ENCODE measurements at regions not wholly inside any gene's neighbourhood (a gene's known extent, or its start where the extent isn't known, plus 50 kb on each side); places are given as distances from the start of the nearest gene placed in this dataset.

DNA sequence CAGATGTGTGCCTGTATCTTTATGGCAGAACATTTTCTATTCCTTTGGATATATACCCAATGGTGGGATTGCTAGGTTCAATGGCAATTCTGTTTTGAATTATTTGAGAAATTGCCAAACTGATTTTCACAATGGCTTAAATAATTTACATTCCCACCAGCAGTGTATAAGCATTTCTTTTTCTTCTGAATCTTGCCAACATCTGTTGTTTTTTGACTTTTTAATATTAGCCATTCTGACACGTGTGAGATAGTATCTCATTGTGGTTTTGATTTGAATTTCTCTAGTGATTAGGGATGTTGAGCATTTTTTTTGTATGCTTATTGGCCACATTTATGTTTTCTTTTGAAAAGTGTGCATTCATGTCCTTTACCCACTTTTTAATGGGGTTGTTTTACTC, 864.3 kb upstream of the ADAMTS5 start:
- no peaks in the 10 kb centered on the region for H3K4me1 Mint-ChIP-seq (ENCODE audit: low read depth)
- intact Hi-C loops (cut with micrococcal nuclease), result no loop called here
- no peak for DNase-seq
- no peaks in the 10 kb centered on the region for H3K36me3 Mint-ChIP-seq (ENCODE audit: low read depth)
- no peak overlapping the region for H3K27ac Mint-ChIP-seq
- no peak overlapping the region for H3K4me3 Mint-ChIP-seq
- H3K27me3 Mint-ChIP-seq (ENCODE audit: low read depth), result no peaks in the 10 kb centered on the region
- CTCF ChIA-PET, result interaction anchor here (0.6 kb wide), 1 partner anchor 13 kb away, joined by 3 read pairs; no protein-coding TSS in a partner anchor
- peaks cover 4% of the 10 kb centered on the region for H3K9me3 Mint-ChIP-seq

DNA sequence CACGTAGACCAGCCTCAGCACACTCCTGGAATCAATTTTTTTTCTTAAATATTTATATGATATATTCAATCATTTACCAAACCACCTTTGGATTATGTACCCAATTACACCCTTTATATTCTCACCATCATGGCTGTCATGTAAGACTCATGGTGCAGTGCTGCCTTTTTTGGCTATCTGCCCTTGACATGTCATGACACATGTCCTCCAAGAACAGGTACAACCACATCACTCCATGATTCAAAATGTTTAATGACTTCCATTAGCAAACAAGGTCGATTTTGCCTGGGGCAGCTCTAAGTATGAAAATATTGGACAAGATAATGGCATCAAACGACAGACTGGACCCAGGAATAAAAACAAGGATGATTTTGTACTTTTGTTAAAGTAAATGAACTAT, 861.1 kb upstream of the ADAMTS5 start:
- H3K4me1 Mint-ChIP-seq (ENCODE audit: low read depth), result no peaks in the 10 kb centered on the region
- peaks cover 3% of the 10 kb centered on the region for H3K9me3 Mint-ChIP-seq
- intact Hi-C loops (cut with micrococcal nuclease), result no loop called here
- H3K27ac Mint-ChIP-seq, result no peak overlapping the region
- DNase-seq, result no peak
- H3K36me3 Mint-ChIP-seq (ENCODE audit: low read depth), result no peaks in the 10 kb centered on the region
- CTCF ChIA-PET, result no interaction called here
- H3K4me3 Mint-ChIP-seq, result no peak overlapping the region
- H3K27me3 Mint-ChIP-seq (ENCODE audit: low read depth), result no peaks in the 10 kb centered on the region

DNA sequence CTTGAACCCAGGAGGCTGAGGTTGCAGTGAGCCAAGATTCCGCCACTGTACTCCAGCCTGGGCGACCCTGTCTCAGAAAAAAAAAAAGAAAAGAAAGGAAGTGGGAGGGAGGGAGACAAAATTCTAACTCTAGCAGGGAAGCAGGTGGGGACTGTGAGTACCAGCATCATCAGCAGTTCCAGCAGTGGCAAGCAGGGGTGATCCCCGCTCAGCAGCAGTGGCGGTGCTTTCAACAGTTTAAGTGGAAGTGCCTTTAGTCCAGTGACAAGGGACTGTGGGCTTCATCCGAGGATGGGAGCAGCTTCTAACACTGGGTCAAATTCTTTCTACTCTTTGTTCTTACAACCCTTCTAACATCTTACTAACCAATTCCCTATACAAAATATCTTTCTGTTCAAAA, 858.1 kb upstream of the ADAMTS5 start:
- CTCF ChIA-PET, result no interaction called here
- intact Hi-C loops (cut with micrococcal nuclease), result no loop called here
- Mint-ChIP-seq H3K27ac (no peak overlapping the region), H3K4me3 (no peak overlapping the region), H3K9me3 (peaks cover 3% of the 10 kb centered on the region), H3K27me3 (ENCODE audit: low read depth) (no peaks in the 10 kb centered on the region), H3K4me1 (ENCODE audit: low read depth) (no peaks in the 10 kb centered on the region), H3K36me3 (ENCODE audit: low read depth) (no peaks in the 10 kb centered on the region)
- no peak for DNase-seq

DNA sequence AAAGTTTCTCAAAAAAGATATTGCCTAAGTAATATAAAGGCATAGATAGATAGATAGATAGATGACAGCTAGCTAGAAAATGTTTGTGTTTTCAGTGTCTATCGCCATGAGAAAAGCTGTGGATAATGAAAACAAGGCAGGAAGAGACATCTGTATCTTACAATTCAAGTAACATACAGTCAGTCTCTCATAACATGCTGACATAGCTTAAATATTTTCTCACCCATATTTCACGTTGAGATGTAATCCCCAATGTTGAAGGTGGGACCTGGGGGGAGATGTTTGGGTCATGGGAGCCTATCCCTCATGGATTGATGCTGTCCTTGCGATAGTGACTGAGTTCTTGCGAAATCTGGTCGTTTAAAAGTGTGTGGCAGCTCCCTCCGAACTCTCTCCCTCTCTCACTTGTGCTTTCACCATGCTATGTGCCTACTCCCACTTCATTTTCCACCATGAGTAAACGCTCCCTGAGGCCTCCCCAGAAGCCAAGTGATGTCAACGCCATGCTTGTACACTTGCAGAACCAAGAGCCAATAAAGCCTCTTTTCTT, 856.8 kb upstream of the ADAMTS5 start:
- Mint-ChIP-seq H3K27me3 (ENCODE audit: low read depth) (no peaks in the 10 kb centered on the region), H3K36me3 (ENCODE audit: low read depth) (no peaks in the 10 kb centered on the region), H3K4me3 (no peak overlapping the region), H3K9me3 (peaks cover 4% of the 10 kb centered on the region), H3K27ac (no peak overlapping the region), H3K4me1 (ENCODE audit: low read depth) (no peaks in the 10 kb centered on the region)
- CTCF ChIA-PET, result no interaction called here
- DNase-seq, result no peak
- intact Hi-C loops (cut with micrococcal nuclease), result no loop called here

DNA sequence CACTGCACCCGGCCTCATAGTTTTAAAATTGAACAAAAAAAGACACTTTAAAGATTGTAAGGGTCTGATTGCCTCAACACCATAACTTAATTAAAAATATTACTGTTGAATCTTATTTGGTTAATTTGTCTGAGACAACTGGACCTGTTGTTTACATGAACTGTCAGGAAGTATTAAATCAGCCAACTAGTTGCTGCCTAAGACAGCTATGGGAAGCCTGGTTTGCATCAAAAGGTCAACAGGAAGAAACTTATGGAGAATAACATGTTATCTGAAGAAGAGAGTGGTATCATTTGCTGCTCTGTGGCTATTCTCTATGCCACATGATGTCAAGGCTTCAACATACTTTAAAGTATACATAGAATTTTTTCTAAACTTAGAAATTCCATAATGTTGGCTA, 853.5 kb upstream of the ADAMTS5 start:
- Mint-ChIP-seq H3K27ac (no peak overlapping the region), H3K9me3 (peaks cover 2% of the 10 kb centered on the region), H3K4me3 (no peak overlapping the region), H3K27me3 (ENCODE audit: low read depth) (no peaks in the 10 kb centered on the region), H3K4me1 (ENCODE audit: low read depth) (no peaks in the 10 kb centered on the region), H3K36me3 (ENCODE audit: low read depth) (no peaks in the 10 kb centered on the region)
- CTCF ChIA-PET, result no interaction called here
- intact Hi-C loops (cut with micrococcal nuclease), result no loop called here
- DNase-seq, result no peak

DNA sequence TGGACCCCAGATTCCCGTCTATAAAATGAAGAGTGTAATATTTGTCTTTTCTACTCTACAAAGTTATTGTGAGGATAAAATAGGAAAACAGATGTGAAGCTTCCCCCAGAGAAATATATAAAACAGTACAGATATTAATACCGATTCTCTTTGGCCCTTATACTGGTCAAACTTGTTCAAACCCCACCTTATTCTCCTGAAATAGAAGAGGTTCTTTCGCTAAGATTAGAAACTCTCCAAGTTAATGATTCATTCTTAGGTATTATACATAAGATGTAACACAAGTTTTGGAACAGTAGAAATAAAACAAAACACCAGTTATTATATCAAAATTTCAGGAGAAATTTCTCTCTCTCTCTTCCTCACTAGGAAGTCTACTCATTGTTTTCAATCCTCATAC, 852.4 kb upstream of the ADAMTS5 start:
- peaks cover 2% of the 10 kb centered on the region for H3K9me3 Mint-ChIP-seq
- CTCF ChIA-PET, result no interaction called here
- H3K4me3 Mint-ChIP-seq, result no peak overlapping the region
- H3K27me3 Mint-ChIP-seq (ENCODE audit: low read depth), result no peaks in the 10 kb centered on the region
- DNase-seq, result no peak
- no peak overlapping the region for H3K27ac Mint-ChIP-seq
- no peaks in the 10 kb centered on the region for H3K4me1 Mint-ChIP-seq (ENCODE audit: low read depth)
- H3K36me3 Mint-ChIP-seq (ENCODE audit: low read depth), result no peaks in the 10 kb centered on the region
- intact Hi-C loops (cut with micrococcal nuclease), result no loop called here

DNA sequence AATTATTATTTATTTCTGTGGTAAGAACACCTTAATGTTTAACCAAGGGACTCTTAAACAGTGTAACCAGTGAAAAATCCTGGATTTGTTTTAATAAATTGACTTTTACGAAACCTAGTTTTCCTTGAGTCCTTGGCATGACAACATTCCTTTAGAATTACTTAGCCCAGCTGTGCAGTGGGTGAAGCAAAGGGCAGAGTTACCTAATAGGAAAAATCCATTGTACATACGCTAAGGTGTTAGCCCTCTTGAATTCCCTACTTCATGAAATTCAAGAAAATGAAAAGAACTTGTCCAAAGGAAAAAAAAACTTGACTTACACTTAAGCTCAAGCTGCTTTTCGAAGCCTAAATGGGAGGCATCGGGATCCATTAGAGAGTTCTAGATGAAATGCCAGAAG, 852.0 kb upstream of the ADAMTS5 start:
- H3K36me3 Mint-ChIP-seq (ENCODE audit: low read depth), result no peaks in the 10 kb centered on the region

DNA sequence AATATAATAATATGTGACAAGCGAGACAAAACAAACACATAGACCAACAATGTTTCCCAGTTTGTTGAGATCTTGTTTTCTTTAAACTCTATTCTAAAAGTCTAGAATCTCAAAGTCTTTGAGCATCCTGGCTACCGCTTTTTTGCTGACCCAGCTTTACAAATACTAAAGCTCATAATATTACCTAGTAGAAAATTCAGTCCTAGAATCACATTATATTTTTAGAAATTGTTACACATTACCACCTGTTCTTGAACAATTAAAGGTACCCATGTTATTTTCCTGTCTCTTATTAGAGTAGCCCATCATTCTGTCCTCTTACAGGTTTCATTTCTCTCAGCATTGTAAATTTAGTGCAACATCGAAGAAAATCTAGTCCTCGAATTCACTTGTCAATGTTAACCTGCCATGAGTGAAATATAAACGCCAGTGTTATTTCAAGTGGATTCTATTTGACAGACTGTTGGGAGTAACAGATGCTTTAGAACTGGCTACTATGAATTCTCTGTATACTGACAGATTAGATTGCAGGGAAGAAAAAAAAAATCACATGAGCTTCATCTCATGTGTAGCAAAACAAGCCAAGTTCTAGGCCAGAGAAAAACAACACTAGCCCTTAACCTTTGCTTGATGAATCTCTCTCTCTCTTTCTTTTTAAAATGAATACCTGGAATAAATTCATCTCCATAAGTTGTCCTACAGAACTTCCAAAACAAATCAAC, 851.2 kb upstream of the ADAMTS5 start:
- Mint-ChIP-seq H3K27ac (no peak overlapping the region), H3K9me3 (peaks cover 2% of the 10 kb centered on the region), H3K4me3 (no peak overlapping the region), H3K4me1 (ENCODE audit: low read depth) (no peaks in the 10 kb centered on the region), H3K36me3 (ENCODE audit: low read depth) (no peaks in the 10 kb centered on the region), H3K27me3 (ENCODE audit: low read depth) (no peaks in the 10 kb centered on the region)
- CTCF ChIA-PET, result interaction anchor here (0.7 kb wide), 1 partner anchor 14 kb away, joined by 3 read pairs; no protein-coding TSS in a partner anchor
- intact Hi-C loops (cut with micrococcal nuclease), result no loop called here
- no peak for DNase-seq

More for the DNA sequence above, 852.0 kb upstream of the ADAMTS5 start:
- H3K27ac Mint-ChIP-seq, result no peak overlapping the region
- intact Hi-C loops (cut with micrococcal nuclease), result no loop called here
- CTCF ChIA-PET, result interaction anchor here (0.7 kb wide), 1 partner anchor 13 kb away, joined by 3 read pairs; no protein-coding TSS in a partner anchor
- H3K4me3 Mint-ChIP-seq, result no peak overlapping the region
- H3K9me3 Mint-ChIP-seq, result peaks cover 2% of the 10 kb centered on the region
- no peaks in the 10 kb centered on the region for H3K27me3 Mint-ChIP-seq (ENCODE audit: low read depth)
- DNase-seq, result no peak
- no peaks in the 10 kb centered on the region for H3K4me1 Mint-ChIP-seq (ENCODE audit: low read depth)

DNA sequence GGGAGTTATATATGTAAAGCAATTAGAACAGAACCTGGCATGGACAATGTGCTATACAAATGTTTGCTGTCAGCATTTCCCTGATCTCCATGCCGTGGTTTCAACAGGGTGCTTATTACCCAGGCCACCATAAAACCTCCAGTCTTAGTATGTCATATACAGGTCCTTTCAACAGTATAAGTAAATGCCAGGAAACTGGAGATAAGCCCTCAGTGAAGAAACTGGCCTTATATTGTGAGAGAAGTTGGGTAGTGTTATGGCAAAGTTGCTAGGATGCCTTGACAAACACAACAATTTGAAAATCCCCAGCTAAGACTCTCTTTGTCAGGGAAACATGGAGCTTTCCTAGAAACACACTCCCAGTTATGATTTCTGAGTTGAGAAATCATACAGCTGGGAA, 850.2 kb upstream of the ADAMTS5 start:
- H3K4me1 Mint-ChIP-seq (ENCODE audit: low read depth), result no peaks in the 10 kb centered on the region
- CTCF ChIA-PET, result no interaction called here
- no peak for DNase-seq
- intact Hi-C loops (cut with micrococcal nuclease), result no loop called here
- peaks cover 2% of the 10 kb centered on the region for H3K9me3 Mint-ChIP-seq
- H3K27me3 Mint-ChIP-seq (ENCODE audit: low read depth), result no peaks in the 10 kb centered on the region
- H3K36me3 Mint-ChIP-seq (ENCODE audit: low read depth), result no peaks in the 10 kb centered on the region
- H3K27ac Mint-ChIP-seq, result no peak overlapping the region
- no peak overlapping the region for H3K4me3 Mint-ChIP-seq

DNA sequence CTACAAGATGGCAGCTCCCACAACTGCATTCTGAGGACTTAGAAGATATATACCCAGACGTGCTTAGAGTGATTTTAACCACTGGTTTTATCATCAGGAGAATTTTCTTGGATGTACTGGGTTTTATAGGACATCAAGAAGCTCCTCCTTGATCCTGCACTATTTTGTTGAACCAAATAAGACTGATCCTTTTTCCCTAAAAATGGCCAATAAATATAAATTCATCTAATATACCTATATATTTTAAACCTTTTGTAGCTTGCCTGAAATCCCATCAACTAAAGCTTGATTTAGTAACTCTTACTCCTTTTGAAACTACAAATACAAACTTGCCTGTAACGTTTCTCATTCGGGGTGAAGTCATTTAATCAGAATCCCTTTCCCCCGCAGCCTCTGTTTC, 849.4 kb upstream of the ADAMTS5 start:
- Mint-ChIP-seq H3K4me3 (no peak overlapping the region), H3K9me3 (peaks cover 2% of the 10 kb centered on the region), H3K27me3 (ENCODE audit: low read depth) (no peaks in the 10 kb centered on the region), H3K36me3 (ENCODE audit: low read depth) (no peaks in the 10 kb centered on the region), H3K27ac (no peak overlapping the region), H3K4me1 (ENCODE audit: low read depth) (no peaks in the 10 kb centered on the region)
- intact Hi-C loops (cut with micrococcal nuclease), result no loop called here
- no peak for DNase-seq
- CTCF ChIA-PET, result interaction anchor here (0.8 kb wide), 1 partner anchor 17 kb away, joined by 3 read pairs; no protein-coding TSS in a partner anchor

DNA sequence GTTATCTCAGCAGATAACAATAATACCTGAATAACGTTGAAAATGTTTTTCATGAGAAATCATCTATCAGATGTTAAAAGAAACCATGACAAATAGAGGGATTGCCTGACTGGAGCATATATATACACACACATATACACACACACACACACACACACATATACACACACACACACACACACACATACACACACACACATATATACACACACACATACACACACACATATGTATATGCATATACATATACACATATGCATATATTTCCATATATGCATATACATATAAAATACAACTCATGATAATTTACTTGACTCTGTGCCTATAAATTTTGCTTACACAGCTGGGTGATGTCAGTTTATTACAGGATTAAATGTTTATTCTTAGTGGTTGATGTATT, 847.3 kb upstream of the ADAMTS5 start:
- no peaks in the 10 kb centered on the region for H3K4me1 Mint-ChIP-seq (ENCODE audit: low read depth)
- no peaks in the 10 kb centered on the region for H3K27me3 Mint-ChIP-seq (ENCODE audit: low read depth)
- intact Hi-C loops (cut with micrococcal nuclease), result no loop called here
- CTCF ChIA-PET, result no interaction called here
- H3K4me3 Mint-ChIP-seq, result no peak overlapping the region
- no peak for DNase-seq
- H3K27ac Mint-ChIP-seq, result no peak overlapping the region
- H3K9me3 Mint-ChIP-seq, result no peaks in the 10 kb centered on the region
- no peaks in the 10 kb centered on the region for H3K36me3 Mint-ChIP-seq (ENCODE audit: low read depth)

DNA sequence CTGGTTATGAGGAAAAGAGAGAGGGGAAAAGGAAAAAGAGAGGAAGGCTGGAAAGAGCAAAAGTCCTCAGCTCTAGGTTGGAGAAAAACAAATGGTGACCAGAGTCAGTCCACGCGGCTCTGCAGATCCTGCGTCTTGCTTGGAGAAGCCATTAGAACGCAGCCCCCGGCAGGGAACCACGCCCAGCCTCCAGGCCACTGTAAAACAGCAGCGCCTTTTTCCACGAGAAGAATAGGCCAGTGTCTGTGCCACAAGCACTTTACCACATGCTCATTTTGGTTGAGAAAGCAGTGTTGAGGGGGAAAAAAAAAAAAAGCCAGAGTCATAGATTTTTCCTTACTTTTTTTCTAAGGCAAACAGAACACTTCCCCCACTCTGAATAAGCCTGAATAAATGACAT, 846.9 kb upstream of the ADAMTS5 start:
- CTCF ChIA-PET, result no interaction called here
- no peaks in the 10 kb centered on the region for H3K9me3 Mint-ChIP-seq

DNA sequence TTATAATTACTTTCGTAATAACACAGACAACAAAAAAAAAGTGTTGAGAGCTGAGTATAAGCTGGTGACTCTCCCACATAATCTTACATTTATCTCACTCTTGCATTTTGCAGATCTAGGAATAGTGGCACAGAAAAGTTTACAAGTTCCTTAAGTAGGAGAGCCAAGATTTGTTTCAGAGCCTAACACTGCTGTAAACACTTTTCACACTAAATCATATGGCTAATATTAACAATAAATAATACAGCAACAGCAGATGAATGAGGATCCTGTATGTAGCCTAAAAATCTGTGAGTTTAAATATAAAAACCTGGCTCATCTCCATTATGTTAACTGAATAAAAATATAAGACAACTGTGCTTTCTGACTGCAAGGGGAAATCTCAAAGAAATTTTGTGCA, 846.5 kb upstream of the ADAMTS5 start:
- CTCF ChIA-PET, result no interaction called here
- no peak overlapping the region for H3K27ac Mint-ChIP-seq
- intact Hi-C loops (cut with micrococcal nuclease), result no loop called here

More for the DNA sequence above, 846.9 kb upstream of the ADAMTS5 start:
- intact Hi-C loops (cut with micrococcal nuclease), result no loop called here
- no peak for DNase-seq
- no peaks in the 10 kb centered on the region for H3K36me3 Mint-ChIP-seq (ENCODE audit: low read depth)
- H3K4me3 Mint-ChIP-seq, result no peak overlapping the region
- no peak overlapping the region for H3K27ac Mint-ChIP-seq
- no peaks in the 10 kb centered on the region for H3K4me1 Mint-ChIP-seq (ENCODE audit: low read depth)
- no peaks in the 10 kb centered on the region for H3K27me3 Mint-ChIP-seq (ENCODE audit: low read depth)

More for the DNA sequence above, 846.5 kb upstream of the ADAMTS5 start:
- no peaks in the 10 kb centered on the region for H3K4me1 Mint-ChIP-seq (ENCODE audit: low read depth)
- H3K36me3 Mint-ChIP-seq (ENCODE audit: low read depth), result no peaks in the 10 kb centered on the region
- H3K9me3 Mint-ChIP-seq, result no peaks in the 10 kb centered on the region
- no peak for DNase-seq
- H3K4me3 Mint-ChIP-seq, result no peak overlapping the region
- no peaks in the 10 kb centered on the region for H3K27me3 Mint-ChIP-seq (ENCODE audit: low read depth)

Measured in activated naive CD4-positive, alpha-beta T cell treated with anti-CD3 and anti-CD28 coated beads for 36 hours (primary cell).